Osteocyte (in vitro differentiated cells): ENCODE measurements at regions not wholly inside any gene's neighbourhood (a gene's known extent, or its start where the extent isn't known, plus 50 kb on each side); places are given as distances from the start of the nearest gene placed in this dataset.

Experiments used
- DNase-seq: peaks from one replicate; pipeline ENCODE4 v3.0.0; 2021; ENCODE audit warnings: mixed read lengths; ENCODE audit not compliant: unreplicated experiment; ENCODE audit errors: extremely low spot score
- H3K27ac Mint-ChIP-seq: one replicate; pipeline ENCODE4 v1.8.0; 2021; ENCODE audit warnings: mild to moderate bottlenecking, mixed read lengths; ENCODE audit not compliant: unreplicated experiment
- H3K27me3 Mint-ChIP-seq: one replicate; pipeline ENCODE4 v1.8.0; 2021; ENCODE audit warnings: mixed read lengths; ENCODE audit not compliant: unreplicated experiment
- H3K36me3 Mint-ChIP-seq: one replicate; pipeline ENCODE4 v1.8.0; 2021; ENCODE audit warnings: mixed read lengths; ENCODE audit not compliant: unreplicated experiment
- H3K4me1 Mint-ChIP-seq: one replicate; pipeline ENCODE4 v1.8.0; 2021; ENCODE audit warnings: mixed read lengths; ENCODE audit not compliant: unreplicated experiment
- H3K4me3 Mint-ChIP-seq: one replicate; pipeline ENCODE4 v1.8.0; 2021; ENCODE audit warnings: mild to moderate bottlenecking, moderate library complexity, mixed read lengths; ENCODE audit not compliant: unreplicated experiment
- H3K9me3 Mint-ChIP-seq: one replicate; pipeline ENCODE4 v1.8.0; 2021; ENCODE audit warnings: mixed read lengths; ENCODE audit not compliant: unreplicated experiment
- CTCF ChIP-seq: fragments of 200-600 bp; sonication (generic); IDR thresholded peaks from 2 replicates; pipeline ENCODE4 v1.5.0; 2021; ENCODE audit warnings: antibody characterized with exemption, mild to moderate bottlenecking, moderate library complexity

DNA sequence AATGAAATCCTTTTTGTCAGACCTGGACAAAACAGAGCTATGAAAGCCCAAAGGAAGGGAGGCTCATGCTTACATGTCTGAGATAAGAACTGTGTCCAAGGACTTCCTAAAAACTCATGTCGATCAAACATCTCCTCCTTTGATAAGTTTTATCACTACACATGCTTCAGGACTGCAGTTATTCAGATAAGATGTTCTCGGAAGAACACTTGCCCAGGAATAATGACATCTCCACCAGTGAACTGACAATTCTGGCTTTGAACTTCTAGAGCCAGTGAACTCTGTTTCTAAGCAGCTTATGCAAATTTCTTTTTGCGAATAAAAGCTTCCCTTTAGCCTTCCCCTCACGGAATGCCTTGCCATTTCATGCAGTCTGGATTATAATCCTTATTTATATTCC lies 561.6 kb downstream of the TBC1D4 start:
- TF ChIP-seq CTCF, result no peak
- H3K27me3 Mint-ChIP-seq, result no peaks in the 10 kb centered on the region
- no peak overlapping the region for H3K27ac Mint-ChIP-seq
- DNase-seq, result no peak
- H3K36me3 Mint-ChIP-seq, result peaks cover 2% of the 10 kb centered on the region
- H3K4me3 Mint-ChIP-seq, result no peak overlapping the region
- H3K4me1 Mint-ChIP-seq, result no peaks in the 10 kb centered on the region
- H3K9me3 Mint-ChIP-seq, result peaks cover 22% of the 10 kb centered on the region

DNA sequence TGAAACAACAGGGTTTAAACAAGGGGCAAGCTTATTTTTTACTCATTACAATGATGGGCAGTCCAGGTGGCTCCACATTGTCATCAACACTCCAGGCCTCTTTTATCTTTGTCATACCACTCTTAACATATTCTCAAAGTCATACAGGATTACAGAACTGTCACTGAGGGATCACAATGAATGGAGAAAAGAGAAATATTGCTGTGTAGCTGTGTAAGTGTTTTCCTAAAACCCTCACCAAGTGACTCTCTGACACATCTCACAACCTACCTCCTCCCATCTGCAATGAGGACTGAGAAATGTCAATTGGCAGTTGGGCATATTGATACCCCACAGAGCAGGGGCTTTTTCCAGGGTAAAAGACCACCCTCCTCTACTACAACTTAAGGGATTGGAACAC lies 562.1 kb downstream of the TBC1D4 start:
- Mint-ChIP-seq H3K27ac (no peak overlapping the region), H3K4me1 (no peaks in the 10 kb centered on the region), H3K36me3 (peaks cover under 1% of the 10 kb centered on the region), H3K9me3 (peaks cover 18% of the 10 kb centered on the region), H3K27me3 (no peaks in the 10 kb centered on the region), H3K4me3 (no peak overlapping the region)
- TF ChIP-seq CTCF, result no peak
- DNase-seq, result no peak

DNA sequence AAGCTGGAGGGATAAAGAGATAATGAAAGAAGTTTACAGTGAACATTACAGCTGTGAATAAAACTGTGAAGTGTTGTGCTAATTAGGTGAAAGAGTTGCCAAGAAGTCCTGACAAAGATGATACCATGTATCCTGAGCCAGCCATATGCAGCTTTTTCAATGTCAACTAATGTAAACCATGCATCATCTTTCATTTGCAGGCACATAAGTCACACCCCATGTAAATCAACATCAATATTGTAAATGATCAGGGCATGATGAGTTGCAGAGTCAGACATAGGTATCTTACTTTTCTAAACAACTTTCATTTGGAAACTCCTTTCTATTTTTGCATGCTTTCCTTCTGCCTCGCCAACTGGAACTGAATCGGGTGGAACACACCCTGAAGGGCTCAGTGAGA lies 569.1 kb downstream of the TBC1D4 start:
- no peaks in the 10 kb centered on the region for H3K9me3 Mint-ChIP-seq
- no peaks in the 10 kb centered on the region for H3K27me3 Mint-ChIP-seq
- no peaks in the 10 kb centered on the region for H3K36me3 Mint-ChIP-seq
- H3K27ac Mint-ChIP-seq, result no peak overlapping the region
- H3K4me1 Mint-ChIP-seq, result no peaks in the 10 kb centered on the region
- no peak for TF ChIP-seq CTCF
- DNase-seq, result no peak
- no peak overlapping the region for H3K4me3 Mint-ChIP-seq

DNA sequence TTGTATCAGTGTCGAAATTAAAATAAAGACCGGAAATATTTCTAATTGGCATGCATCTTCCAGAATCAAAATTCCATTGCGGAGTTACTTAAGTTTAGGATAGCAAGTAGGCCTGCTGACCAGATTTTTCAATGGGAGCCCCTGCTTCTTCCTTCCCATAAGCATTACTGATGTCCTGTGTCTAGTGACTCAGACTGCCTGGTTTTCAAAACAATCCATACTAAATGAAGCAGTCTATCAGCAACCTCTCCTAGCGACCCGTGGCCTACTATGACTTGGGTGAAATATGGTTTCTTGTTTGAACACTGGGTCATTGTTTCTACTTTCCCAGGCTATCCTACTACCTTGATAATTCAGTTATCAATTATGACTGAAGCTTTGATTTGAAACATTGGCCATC lies 571.6 kb downstream of the TBC1D4 start:
- Mint-ChIP-seq H3K9me3 (no peaks in the 10 kb centered on the region), H3K27ac (no peak overlapping the region), H3K4me1 (no peaks in the 10 kb centered on the region), H3K36me3 (no peaks in the 10 kb centered on the region), H3K27me3 (no peaks in the 10 kb centered on the region), H3K4me3 (no peak overlapping the region)
- TF ChIP-seq CTCF, result no peak
- no peak for DNase-seq

- Mint-ChIP-seq H3K4me1 (no peaks in the 10 kb centered on the region), H3K9me3 (no peaks in the 10 kb centered on the region), H3K27me3 (no peaks in the 10 kb centered on the region), H3K36me3 (no peaks in the 10 kb centered on the region), H3K27ac (no peak overlapping the region), H3K4me3 (no peak overlapping the region)
- DNase-seq, result no peak
- no peak for TF ChIP-seq CTCF
Observed at GRCh38 chr13:74907788-74908187, 574.2 kb downstream of the TBC1D4 start.
